Neutrophil (primary cell): ENCODE measurements at regions not wholly inside any gene's neighbourhood (a gene's known extent, or its start where the extent isn't known, plus 50 kb on each side); places are given as distances from the start of the nearest gene placed in this dataset.
"Not testable (repeated sequence)": the region's sequence is repeated elsewhere in the genome, so short reads cannot be mapped to it uniquely, and the experiment has no call there.

Experiments used
- H3K27ac ChIP-seq: fragments of 200-600 bp; sonication (generic); 2 replicates; pipeline ENCODE4 v1.5.1; 2016; ENCODE audit warnings: mild to moderate bottlenecking, moderate library complexity
- H3K27me3 ChIP-seq: fragments of 200-600 bp; sonication (generic); 2 replicates; pipeline ENCODE4 v1.6.0; 2016; ENCODE audit warnings: mild to moderate bottlenecking
- H3K36me3 ChIP-seq: fragments of 200-600 bp; sonication (generic); 2 replicates; pipeline ENCODE4 v1.5.1; 2017
- H3K4me1 ChIP-seq, 2 experiments: fragments of 200-600 bp in 1 of 2; sonication (generic) in 1 of 2; 1 replicate in 1 of 2; 2 replicates in 1 of 2; pipeline versions ENCODE4 v1.5.1 to v1.6.1; 2013 to 2016; ENCODE audit warnings: low read depth in 1 of 2, low read length in 1 of 2, mild to moderate bottlenecking in 1 of 2, moderate library complexity in 1 of 2; ENCODE audit not compliant: control insufficient read depth in 1 of 2, insufficient read depth in 1 of 2
- H3K4me3 ChIP-seq, 2 experiments: fragments of 200-600 bp in 1 of 2; sonication (generic) in 1 of 2; 1 replicate in 1 of 2; 2 replicates in 1 of 2; pipeline ENCODE4 v1.5.1; 2013 to 2016; ENCODE audit warnings: low read depth in 1 of 2, low read length in 1 of 2, mild to moderate bottlenecking in 1 of 2, moderate library complexity in 1 of 2
- H3K9me3 ChIP-seq: fragments of 200-600 bp; sonication (generic); 2 replicates; pipeline ENCODE4 v1.5.1; 2016
- CTCF ChIP-seq: fragments of 200-600 bp; sonication (generic); IDR thresholded peaks from 2 replicates; pipeline ENCODE4 v1.5.1; 2016; ENCODE audit warnings: antibody characterized with exemption

- H3K4me1 ChIP-seq, H3K9me3 ChIP-seq, H3K27ac ChIP-seq, H3K36me3 ChIP-seq, H3K27me3 ChIP-seq, H3K4me3 ChIP-seq: not testable (repeated sequence)
Observed at GRCh38 chr6:21282360-21282759, 311.2 kb upstream of the SOX4 start.

GRCh38 chr6:21284166-21284565 is 309.4 kb upstream of the SOX4 start:
- TF ChIP-seq CTCF: no peak
- Histone ChIP-seq H3K36me3 (no peaks in the 10 kb centered on the region), H3K4me3 (no peak overlapping the region), H3K9me3 (no peaks in the 10 kb centered on the region), H3K27ac (no peak overlapping the region), H3K4me1 (no peaks in the 10 kb centered on the region), H3K27me3 (no peaks in the 10 kb centered on the region)

GRCh38 chr6:21284706-21285105 is 308.8 kb upstream of the SOX4 start:
- no peaks in the 10 kb centered on the region for H3K9me3 ChIP-seq
- H3K36me3 ChIP-seq: no peaks in the 10 kb centered on the region
- H3K27me3 ChIP-seq: no peaks in the 10 kb centered on the region
- no peak for TF ChIP-seq CTCF
- H3K27ac ChIP-seq: no peak overlapping the region
- no peak overlapping the region for H3K4me3 ChIP-seq
- no peaks in the 10 kb centered on the region for H3K4me1 ChIP-seq

- peaks cover 17 to 21% of the 10 kb centered on the region in 2 experiments for H3K4me1 ChIP-seq
- no peak overlapping the region for H3K27ac ChIP-seq
- H3K4me3 ChIP-seq: no peak overlapping the region
- TF ChIP-seq CTCF: no peak
- no peaks in the 10 kb centered on the region for H3K27me3 ChIP-seq
- no peaks in the 10 kb centered on the region for H3K36me3 ChIP-seq
- H3K9me3 ChIP-seq: no peaks in the 10 kb centered on the region
Observed at GRCh38 chr6:21294144-21294543, 299.4 kb upstream of the SOX4 start.

- H3K36me3 ChIP-seq: no peaks in the 10 kb centered on the region
- no peak overlapping the region for H3K27ac ChIP-seq
- no peak overlapping the region for H3K4me3 ChIP-seq
- H3K27me3 ChIP-seq: no peaks in the 10 kb centered on the region
- peaks cover 23 to 31% of the 10 kb centered on the region in 2 experiments for H3K4me1 ChIP-seq
- H3K9me3 ChIP-seq: no peaks in the 10 kb centered on the region
- no peak for TF ChIP-seq CTCF
Observed at GRCh38 chr6:21295506-21296240, 297.9 kb upstream of the SOX4 start.

- Histone ChIP-seq H3K36me3 (no peaks in the 10 kb centered on the region), H3K27ac (peak overlapping the region; percentile 43), H3K9me3 (no peaks in the 10 kb centered on the region), H3K27me3 (no peaks in the 10 kb centered on the region), H3K4me3 (peak overlapping the region in 1 of 2 experiments; percentile 4), H3K4me1 (peaks cover 23 to 31% of the 10 kb centered on the region in 2 experiments)
- TF ChIP-seq CTCF: no peak
Observed at GRCh38 chr6:21297665-21298064, 295.9 kb upstream of the SOX4 start.
